ENCODE measurements at regions not wholly inside any gene's neighbourhood (a gene's known extent, or its start where the extent isn't known, plus 50 kb on each side); places are given as distances from the start of the nearest gene placed in this dataset.

GRCh38 chr16:61277849-61278248, 758.4 kb downstream of the CDH8 start:
- no peak overlapping the region for H3K27ac ChIP-seq
- TF ChIP-seq ZFX (IDR thresholded peaks at IDR 0.05) (no peak), CTCF (conservative IDR thresholded peaks at IDR 0.05) (no peak)

- H3K27ac ChIP-seq = no peak overlapping the region
- TF ChIP-seq CTCF (conservative IDR thresholded peaks at IDR 0.05) (no peak), ZFX (IDR thresholded peaks at IDR 0.05) (no peak)
Observed at GRCh38 chr16:61274211-61274610, 762.0 kb downstream of the CDH8 start.

- H3K27ac ChIP-seq = no peak overlapping the region
- no peak for TF ChIP-seq ZFX (IDR thresholded peaks at IDR 0.05)
- TF ChIP-seq CTCF (conservative IDR thresholded peaks at IDR 0.05) = no peak
Observed at GRCh38 chr16:61270726-61271125, 765.5 kb downstream of the CDH8 start.

GRCh38 chr16:61263400-61263799, 772.8 kb downstream of the CDH8 start:
- no peak for TF ChIP-seq ZFX (IDR thresholded peaks at IDR 0.05)
- TF ChIP-seq CTCF (conservative IDR thresholded peaks at IDR 0.05) = no peak
- no peak overlapping the region for H3K27ac ChIP-seq

GRCh38 chr16:61261315-61261714, 774.9 kb downstream of the CDH8 start:
- TF ChIP-seq CTCF (conservative IDR thresholded peaks at IDR 0.05) (no peak), ZFX (IDR thresholded peaks at IDR 0.05) (no peak)
- H3K27ac ChIP-seq = no peak overlapping the region

GRCh38 chr16:61246592-61246991, 789.6 kb downstream of the CDH8 start:
- TF ChIP-seq CTCF (conservative IDR thresholded peaks at IDR 0.05) (no peak), ZFX (IDR thresholded peaks at IDR 0.05) (no peak)
- no peak overlapping the region for H3K27ac ChIP-seq

- no peak overlapping the region for H3K27ac ChIP-seq
- no peak for TF ChIP-seq CTCF (conservative IDR thresholded peaks at IDR 0.05)
- TF ChIP-seq ZFX (IDR thresholded peaks at IDR 0.05) = no peak
Observed at GRCh38 chr16:61243954-61244353, 792.3 kb downstream of the CDH8 start.
